GM23338 (cell line): ENCODE measurements at regions not wholly inside any gene's neighbourhood (a gene's known extent, or its start where the extent isn't known, plus 50 kb on each side); places are given as distances from the start of the nearest gene placed in this dataset.

ENCODE experiments used
- ATAC-seq: fragments of 200-7000 bp; cut with Tn5 transposase; 3 replicates; pipeline ENCODE4 v1.9.1; 2020
- DNase-seq: peaks from one replicate; pipeline ENCODE4 v3.0.0-alpha.2; 2015; ENCODE audit warnings: low spot score
- H2AFZ ChIP-seq: fragments of 200-600 bp; sonication (generic); 2 replicates; pipeline ENCODE4 v1.8.0; 2016; ENCODE audit warnings: antibody characterized with exemption, mild to moderate bottlenecking, moderate library complexity
- H3F3A ChIP-seq: fragments of 200-600 bp; sonication (generic); replicated peaks from 2 replicates; pipeline ENCODE4 v1.8.0; 2017; ENCODE audit warnings: antibody characterized with exemption, mixed run types, low read depth
- H3K27ac ChIP-seq: fragments of 200-600 bp; sonication (generic); 2 replicates; pipeline ENCODE4 v1.6.1; 2016; ENCODE audit warnings: low read depth
- H3K27me3 ChIP-seq: fragments of 200-600 bp; sonication (generic); 2 replicates; pipeline ENCODE4 v1.8.0; 2016; ENCODE audit warnings: mild to moderate bottlenecking, mixed run types, moderate library complexity; ENCODE audit not compliant: insufficient read depth
- H3K36me3 ChIP-seq: fragments of 200-600 bp; sonication (generic); 2 replicates; pipeline ENCODE4 v1.8.0; 2016; ENCODE audit warnings: mild to moderate bottlenecking; ENCODE audit not compliant: insufficient read depth
- H3K4me1 ChIP-seq: fragments of 200-600 bp; sonication (generic); 2 replicates; pipeline ENCODE4 v1.8.0; 2016; ENCODE audit warnings: mild to moderate bottlenecking, moderate library complexity; ENCODE audit not compliant: insufficient read depth
- H3K4me2 ChIP-seq: fragments of 200-600 bp; sonication (generic); 2 replicates; pipeline ENCODE4 v1.7.1; 2017; ENCODE audit warnings: mixed run types
- H3K4me3 ChIP-seq: fragments of 200-600 bp; sonication (generic); 2 replicates; pipeline ENCODE4 v1.6.1; 2016; ENCODE audit warnings: mixed run types
- H3K79me2 ChIP-seq: fragments of 200-600 bp; sonication (generic); replicated peaks from 2 replicates; pipeline ENCODE4 v1.8.0; 2017; ENCODE audit warnings: mild to moderate bottlenecking; ENCODE audit not compliant: insufficient read depth
- H3K9me2 ChIP-seq: fragments of 200-600 bp; sonication (generic); 2 replicates; pipeline ENCODE4 v1.8.0; 2017; ENCODE audit not compliant: insufficient read depth
- H4K20me1 ChIP-seq: fragments of 200-600 bp; sonication (generic); replicated peaks from 2 replicates; pipeline ENCODE4 v1.8.0; 2017; ENCODE audit warnings: mild to moderate bottlenecking; ENCODE audit not compliant: insufficient read depth
- H3K27ac Mint-ChIP-seq: 2 replicates; pipeline ENCODE4 v1.8.0; 2020; ENCODE audit warnings: inconsistent platforms, mild to moderate bottlenecking, moderate library complexity, mixed read lengths
- H3K27me3 Mint-ChIP-seq: 3 replicates; pipeline ENCODE4 v1.8.0; 2022; ENCODE audit warnings: low read depth, mild to moderate bottlenecking, moderate library complexity, mixed read lengths, inconsistent platforms; ENCODE audit not compliant: insufficient read depth, poor library complexity
- H3K36me3 Mint-ChIP-seq: 3 replicates; pipeline ENCODE4 v1.8.0; 2021; ENCODE audit warnings: low read depth, mild to moderate bottlenecking, inconsistent platforms, moderate library complexity, mixed read lengths
- H3K4me1 Mint-ChIP-seq: 3 replicates; pipeline ENCODE4 v1.8.0; 2020; ENCODE audit warnings: mild to moderate bottlenecking, inconsistent platforms, mixed read lengths
- H3K4me3 Mint-ChIP-seq: 3 replicates; pipeline ENCODE4 v1.8.0; 2021; ENCODE audit warnings: moderate library complexity, mild to moderate bottlenecking, inconsistent platforms, mixed read lengths
- H3K9me3 Mint-ChIP-seq: 3 replicates; pipeline ENCODE4 v1.8.0; 2020; ENCODE audit warnings: moderate library complexity, mild to moderate bottlenecking, inconsistent platforms, mixed read lengths
- CREB1 ChIP-seq: fragments of 250-450 bp; sonication (Bioruptor Pico); IDR thresholded peaks from 2 replicates; pipeline ENCODE4 v1.5.0; 2020; ENCODE audit warnings: low read depth, mild to moderate bottlenecking, moderate library complexity
- CTCF ChIP-seq, 2 experiments: fragments of 200-600 bp in 1 of 2; sonication (generic) in 1 of 2; conservative IDR thresholded peaks; 2 replicates each; pipeline versions ENCODE4 v1.5.1 to v1.6.1; 2016 to 2017; ENCODE audit warnings: antibody characterized with exemption in 2 of 2, low read depth in 2 of 2, mild to moderate bottlenecking in 2 of 2, moderate library complexity in 1 of 2
- ETS1 ChIP-seq: IDR thresholded peaks from 2 replicates; pipeline ENCODE4 v1.6.1; 2016; ENCODE audit warnings: antibody characterized with exemption
- EZH2 ChIP-seq: fragments of 200-600 bp; sonication (generic); IDR thresholded peaks from one replicate; pipeline ENCODE4 v1.8.0; 2017; ENCODE audit warnings: antibody characterized with exemption, mild to moderate bottlenecking, low read depth; ENCODE audit not compliant: unreplicated experiment
- EZH2phosphoT487 ChIP-seq: fragments of 200-600 bp; sonication (generic); IDR thresholded peaks from one replicate; pipeline ENCODE4 v1.8.1; 2018; ENCODE audit warnings: antibody characterized with exemption; ENCODE audit not compliant: unreplicated experiment
- JUNB ChIP-seq: IDR thresholded peaks from one replicate; pipeline ENCODE4 v1.6.1; 2016; ENCODE audit warnings: antibody characterized with exemption; ENCODE audit not compliant: unreplicated experiment
- POLR2AphosphoS5 ChIP-seq: IDR thresholded peaks from 2 replicates; pipeline ENCODE4 v1.6.1; 2016; ENCODE audit warnings: antibody characterized with exemption, low read depth
- STAT1 ChIP-seq: IDR thresholded peaks from one replicate; pipeline ENCODE4 v1.6.1; 2016; ENCODE audit warnings: antibody characterized with exemption; ENCODE audit not compliant: unreplicated experiment
- ZNF114 ChIP-seq: fragments of 250-450 bp; sonication (Bioruptor Pico); IDR thresholded peaks from 2 replicates; pipeline ENCODE4 v1.5.0; 2020; ENCODE audit warnings: mild to moderate bottlenecking, moderate library complexity
- ZNF331 ChIP-seq: fragments of 250-450 bp; sonication (Bioruptor Pico); IDR thresholded peaks from 2 replicates; pipeline ENCODE4 v1.5.0; 2020; ENCODE audit warnings: low read depth, mild to moderate bottlenecking, moderate library complexity
- ZNF462 ChIP-seq: fragments of 250-450 bp; sonication (Bioruptor Pico); IDR thresholded peaks from 2 replicates; pipeline ENCODE4 v1.5.0; 2020; ENCODE audit warnings: mild to moderate bottlenecking, moderate library complexity

- no peak for TF ChIP-seq EZH2
- TF ChIP-seq ZNF331, result no peak
- no peak for TF ChIP-seq CTCF (conservative IDR thresholded peaks at IDR 0.05; ENCODE audit: low read depth in 2 of 2)
- no peak for TF ChIP-seq ETS1
- no peak for TF ChIP-seq STAT1
- TF ChIP-seq ZNF114 (CRISPR knock-in tag), result no peak
- TF ChIP-seq JUNB, result no peak
Measured at GRCh38 chr5:175785681-175786080, 85.7 kb upstream of the CPLX2 start (continued).

- Histone ChIP-seq H3K27me3 (no peaks in the 10 kb centered on the region), H3K36me3 (no peaks in the 10 kb centered on the region)
- ATAC-seq, result no peak
Measured at GRCh38 chr5:175788155-175788787, 83.1 kb upstream of the CPLX2 start.

More at GRCh38 chr5:175788155-175788787, 83.1 kb upstream of the CPLX2 start:
- no peaks in the 10 kb centered on the region for H3K36me3 Mint-ChIP-seq
- Histone ChIP-seq H3K4me1 (no peaks in the 10 kb centered on the region), H4K20me1 (no peaks in the 10 kb centered on the region; the same call in 1 of the 2 replicates), H2AFZ (no peak overlapping the region), H3K79me2 (no peaks in the 10 kb centered on the region), H3K9me2 (0 out of 2 replicates have a peak, but pooled peaks cover 3% of the 10 kb centered on the region), H3F3A (no peaks in the 10 kb centered on the region), H3K4me3 (no peak overlapping the region), H3K27ac (no peak overlapping the region), H3K4me2 (no peak overlapping the region)
- no peaks in the 10 kb centered on the region; the same call in 2 of the 3 replicates for H3K9me3 Mint-ChIP-seq
- H3K27me3 Mint-ChIP-seq, result no peaks in the 10 kb centered on the region
- H3K4me3 Mint-ChIP-seq, result no peak overlapping the region
- H3K27ac Mint-ChIP-seq, result no peak overlapping the region
- no peaks in the 10 kb centered on the region for H3K4me1 Mint-ChIP-seq
- TF ChIP-seq CREB1 (CRISPR knock-in tag) (no peak), POLR2AphosphoS5 (no peak), ZNF462 (CRISPR knock-in tag) (no peak), EZH2phosphoT487 (no peak)
- DNase-seq, result no peak
